IMR-90 (cell line): ENCODE measurements at regions not wholly inside any gene's neighbourhood (a gene's known extent, or its start where the extent isn't known, plus 50 kb on each side); places are given as distances from the start of the nearest gene placed in this dataset.

Experiments used
- CEBPB ChIP-seq: IDR thresholded peaks from 2 replicates; pipeline ENCODE4 v1.6.1; 2012; ENCODE audit warnings: low read depth, low read length, improper control_type of control experiment
- CHD1 ChIP-seq: IDR thresholded peaks from 2 replicates; pipeline ENCODE4 v1.6.1; 2012; ENCODE audit warnings: low read depth, low read length, improper control_type of control experiment
- FOS ChIP-seq: fragments of 150-350 bp; IDR thresholded peaks from 2 replicates; pipeline ENCODE4 v1.6.1; 2016; ENCODE audit warnings: low read depth, low read length
- MAFK ChIP-seq: IDR thresholded peaks from 2 replicates; pipeline ENCODE4 v1.6.1; 2012; ENCODE audit warnings: low read depth, low read length, improper control_type of control experiment
- MAZ ChIP-seq: IDR thresholded peaks from 2 replicates; pipeline ENCODE4 v1.6.1; 2012; ENCODE audit warnings: low read depth, mild to moderate bottlenecking, low read length, improper control_type of control experiment, moderate library complexity, borderline replicate concordance
- POLR2A ChIP-seq: IDR thresholded peaks from 2 replicates; pipeline ENCODE4 v1.6.1; 2012; ENCODE audit warnings: mild to moderate bottlenecking, low read depth, low read length
- RCOR1 ChIP-seq: IDR thresholded peaks from 2 replicates; pipeline ENCODE4 v1.6.1; 2012; ENCODE audit warnings: mild to moderate bottlenecking, low read length, improper control_type of control experiment; ENCODE audit not compliant: insufficient replicate concordance
- RFX5 ChIP-seq: IDR thresholded peaks from 2 replicates; pipeline ENCODE4 v1.8.0; 2012; ENCODE audit warnings: low read depth, mild to moderate bottlenecking, low read length, moderate library complexity
- SMC3 ChIP-seq: fragments of 150-350 bp; IDR thresholded peaks from 2 replicates; pipeline ENCODE4 v1.6.1; 2016; ENCODE audit warnings: low read depth, mild to moderate bottlenecking, antibody characterized with exemption, low read length, moderate library complexity
- TF ChIP-seq, protein P1 (sequence below): conservative IDR thresholded peaks from 2 replicates; pipeline ENCODE4 v1.5.1; 2012; ENCODE audit warnings: mild to moderate bottlenecking, low read depth, low read length, improper control_type of control experiment

DNA sequence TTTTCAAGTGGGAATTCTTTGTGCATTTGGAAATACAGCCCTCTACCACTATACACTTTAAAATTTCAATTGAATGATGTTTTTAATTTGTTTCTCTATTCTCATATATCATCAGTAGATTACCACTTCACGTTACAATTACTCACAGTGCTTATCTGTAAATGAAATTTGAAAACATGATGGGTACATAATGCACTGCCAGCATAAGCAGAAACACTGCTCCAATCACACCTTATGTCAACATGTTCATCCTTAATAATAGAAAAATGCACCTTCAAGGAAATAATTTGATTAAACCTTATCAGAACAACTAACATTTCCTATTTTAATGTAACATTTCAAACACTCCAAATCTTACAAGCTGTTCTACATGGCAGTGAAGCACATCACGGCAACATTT is 718.4 kb downstream of the GBE1 start:
- TF ChIP-seq POLR2A (no peak), RFX5 (no peak), CEBPB (no peak), CHD1 (no peak), RCOR1 (no peak), MAFK (no peak), MAZ (no peak), SMC3 (no peak), FOS (no peak)
- TF ChIP-seq, protein P1, sequence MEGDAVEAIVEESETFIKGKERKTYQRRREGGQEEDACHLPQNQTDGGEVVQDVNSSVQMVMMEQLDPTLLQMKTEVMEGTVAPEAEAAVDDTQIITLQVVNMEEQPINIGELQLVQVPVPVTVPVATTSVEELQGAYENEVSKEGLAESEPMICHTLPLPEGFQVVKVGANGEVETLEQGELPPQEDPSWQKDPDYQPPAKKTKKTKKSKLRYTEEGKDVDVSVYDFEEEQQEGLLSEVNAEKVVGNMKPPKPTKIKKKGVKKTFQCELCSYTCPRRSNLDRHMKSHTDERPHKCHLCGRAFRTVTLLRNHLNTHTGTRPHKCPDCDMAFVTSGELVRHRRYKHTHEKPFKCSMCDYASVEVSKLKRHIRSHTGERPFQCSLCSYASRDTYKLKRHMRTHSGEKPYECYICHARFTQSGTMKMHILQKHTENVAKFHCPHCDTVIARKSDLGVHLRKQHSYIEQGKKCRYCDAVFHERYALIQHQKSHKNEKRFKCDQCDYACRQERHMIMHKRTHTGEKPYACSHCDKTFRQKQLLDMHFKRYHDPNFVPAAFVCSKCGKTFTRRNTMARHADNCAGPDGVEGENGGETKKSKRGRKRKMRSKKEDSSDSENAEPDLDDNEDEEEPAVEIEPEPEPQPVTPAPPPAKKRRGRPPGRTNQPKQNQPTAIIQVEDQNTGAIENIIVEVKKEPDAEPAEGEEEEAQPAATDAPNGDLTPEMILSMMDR = no peak
